Activated naive CD4-positive, alpha-beta T cell treated with anti-CD3 and anti-CD28 coated beads, Interleukin-2, amount 50 U/mL, for 72 hours (primary cell): ENCODE measurements at regions not wholly inside any gene's neighbourhood (a gene's known extent, or its start where the extent isn't known, plus 50 kb on each side); places are given as distances from the start of the nearest gene placed in this dataset.
A peak's percentile ranks its signal among the peaks of the same experiment; 100 is the strongest.
"Not testable (repeated sequence)": the region's sequence is repeated elsewhere in the genome, so short reads cannot be mapped to it uniquely, and the experiment has no call there.

ENCODE experiments used
- ATAC-seq, 2 donors: fragments of 150-1000 bp; cut with Tn5 transposase; 2 replicates each; pipeline ENCODE4 v1.10.0; 2021; ENCODE audit warnings: mild to moderate bottlenecking in 2 of 2, moderate library complexity in 2 of 2
- DNase-seq, 2 donors: peaks; one replicate each; pipeline ENCODE4 v3.0.0; 2021 to 2022; ENCODE audit warnings: low spot score in 2 of 2
- H3K27ac Mint-ChIP-seq, 2 donors: one replicate each; pipeline ENCODE4 v1.8.0; 2022; ENCODE audit warnings: mild to moderate bottlenecking in 2 of 2, mixed read lengths in 2 of 2
- H3K36me3 Mint-ChIP-seq, 2 donors: one replicate each; pipeline ENCODE4 v1.8.0; 2022; ENCODE audit warnings: mixed read lengths in 2 of 2
- H3K9me3 Mint-ChIP-seq, 2 donors: one replicate each; pipeline ENCODE4 v1.8.0; 2022; ENCODE audit warnings: mixed read lengths in 2 of 2

GRCh38 chr1:185486346-185486745 is 169.3 kb upstream of the IVNS1ABP start:
- no peak for ATAC-seq
- no peak for DNase-seq
- H3K36me3 Mint-ChIP-seq: no peaks in the 10 kb centered on the region
- H3K27ac Mint-ChIP-seq: no peak overlapping the region
- H3K9me3 Mint-ChIP-seq: no peaks in the 10 kb centered on the region

DNA sequence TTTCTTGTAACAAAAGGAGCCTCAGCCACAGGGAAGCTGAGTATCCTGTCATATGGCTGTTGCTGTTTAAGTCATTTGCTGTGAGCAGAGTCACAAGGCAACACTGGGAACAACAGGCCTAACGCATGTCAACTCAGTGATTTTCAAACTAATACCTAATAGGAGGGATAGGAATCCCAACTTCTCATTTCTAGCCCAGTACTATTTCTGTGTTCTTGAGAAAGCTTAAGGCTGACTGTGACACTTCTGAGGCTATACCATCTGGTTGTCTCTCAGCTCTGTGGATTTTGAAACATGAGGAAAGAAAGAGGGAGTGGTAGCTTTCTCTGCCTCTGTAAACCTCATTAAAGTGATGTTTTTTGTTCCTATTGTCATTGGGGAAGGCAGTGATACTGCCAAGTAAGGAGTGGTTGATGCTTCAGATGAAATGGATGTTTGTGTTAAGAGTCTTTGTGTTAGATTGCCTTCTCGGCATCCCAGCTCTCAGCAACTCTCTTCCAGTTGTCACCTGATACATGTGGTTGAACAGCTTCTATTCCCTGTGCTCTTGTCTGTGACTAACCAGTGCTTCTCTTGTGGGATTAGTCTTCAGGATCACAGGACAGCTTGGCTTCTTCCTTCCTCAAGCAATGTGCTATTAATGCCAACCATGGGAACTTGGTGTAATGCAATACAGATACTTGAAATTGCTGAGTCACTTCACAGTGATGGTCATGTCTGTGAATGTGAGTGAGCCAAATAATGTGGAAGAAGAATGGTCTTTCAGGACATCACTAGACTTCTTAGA is 166.8 kb upstream of the IVNS1ABP start:
- Mint-ChIP-seq H3K9me3 (no peaks in the 10 kb centered on the region), H3K27ac (no peak overlapping the region), H3K36me3 (no peaks in the 10 kb centered on the region)
- no peak for ATAC-seq
- DNase-seq: no peak

GRCh38 chr1:185483217-185483616 is 166.2 kb upstream of the IVNS1ABP start:
- DNase-seq: no peak

DNA sequence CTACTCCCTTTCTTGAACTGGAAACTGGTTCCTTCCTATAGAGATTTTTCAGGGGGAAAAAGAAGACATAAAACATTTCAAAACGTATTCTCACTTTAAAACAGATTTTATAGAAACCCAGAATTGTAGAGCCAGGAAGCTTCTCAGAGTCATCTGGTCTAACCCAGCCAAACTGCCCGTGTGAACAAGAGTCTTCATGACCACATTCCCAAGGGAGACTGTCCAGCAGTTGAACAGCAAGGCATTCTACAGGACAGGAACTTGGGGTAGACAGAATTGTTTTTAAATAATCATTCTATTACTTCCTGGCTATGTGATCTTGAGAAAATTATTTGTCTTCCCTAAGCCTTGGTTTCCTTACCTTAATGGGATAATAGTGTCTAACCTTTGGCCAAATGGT is 163.5 kb upstream of the IVNS1ABP start:
- ATAC-seq: no peak
- no peak overlapping the region for H3K27ac Mint-ChIP-seq
- no peaks in the 10 kb centered on the region for H3K9me3 Mint-ChIP-seq
- no peak for DNase-seq
- no peaks in the 10 kb centered on the region for H3K36me3 Mint-ChIP-seq

More at GRCh38 chr1:185483217-185483616, 166.2 kb upstream of the IVNS1ABP start:
- no peaks in the 10 kb centered on the region for H3K36me3 Mint-ChIP-seq
- H3K9me3 Mint-ChIP-seq: no peaks in the 10 kb centered on the region
- H3K27ac Mint-ChIP-seq: no peak overlapping the region
- no peak for ATAC-seq

DNA sequence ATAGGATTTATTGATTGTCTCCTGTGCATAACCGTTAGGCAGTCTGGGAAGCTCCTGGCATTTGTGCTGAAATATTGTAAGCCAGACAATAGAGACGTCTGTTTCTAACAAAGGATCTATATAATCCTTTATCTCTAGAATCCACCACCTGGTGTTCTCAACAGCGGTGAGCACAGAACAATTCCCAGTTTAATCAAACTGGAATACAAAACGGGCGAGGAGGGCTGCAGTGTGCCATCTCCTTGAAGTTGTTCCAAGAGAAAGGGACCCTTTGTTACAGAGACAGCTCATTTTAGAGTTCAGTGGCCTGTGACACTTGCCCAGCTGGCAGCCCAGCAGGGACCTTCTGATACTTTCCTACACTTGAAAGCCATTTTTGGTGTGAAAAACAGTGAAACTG is 162.8 kb upstream of the IVNS1ABP start:
- Mint-ChIP-seq H3K36me3 (no peaks in the 10 kb centered on the region), H3K27ac (no peak overlapping the region), H3K9me3 (no peaks in the 10 kb centered on the region)
- ATAC-seq (no peak), DNase-seq (no peak)

- Mint-ChIP-seq H3K36me3 (no peaks in the 10 kb centered on the region), H3K9me3 (peaks cover 0 to 6% of the 10 kb centered on the region in 2 donors), H3K27ac (peak overlapping the region in 1 of 2 donors; percentile 22)
- ATAC-seq: peak; percentile 60 to 90
- DNase-seq: no peak
These were observed 161.8 kb upstream of the IVNS1ABP start for GRCh38 chr1:185478877-185479276.

DNA sequence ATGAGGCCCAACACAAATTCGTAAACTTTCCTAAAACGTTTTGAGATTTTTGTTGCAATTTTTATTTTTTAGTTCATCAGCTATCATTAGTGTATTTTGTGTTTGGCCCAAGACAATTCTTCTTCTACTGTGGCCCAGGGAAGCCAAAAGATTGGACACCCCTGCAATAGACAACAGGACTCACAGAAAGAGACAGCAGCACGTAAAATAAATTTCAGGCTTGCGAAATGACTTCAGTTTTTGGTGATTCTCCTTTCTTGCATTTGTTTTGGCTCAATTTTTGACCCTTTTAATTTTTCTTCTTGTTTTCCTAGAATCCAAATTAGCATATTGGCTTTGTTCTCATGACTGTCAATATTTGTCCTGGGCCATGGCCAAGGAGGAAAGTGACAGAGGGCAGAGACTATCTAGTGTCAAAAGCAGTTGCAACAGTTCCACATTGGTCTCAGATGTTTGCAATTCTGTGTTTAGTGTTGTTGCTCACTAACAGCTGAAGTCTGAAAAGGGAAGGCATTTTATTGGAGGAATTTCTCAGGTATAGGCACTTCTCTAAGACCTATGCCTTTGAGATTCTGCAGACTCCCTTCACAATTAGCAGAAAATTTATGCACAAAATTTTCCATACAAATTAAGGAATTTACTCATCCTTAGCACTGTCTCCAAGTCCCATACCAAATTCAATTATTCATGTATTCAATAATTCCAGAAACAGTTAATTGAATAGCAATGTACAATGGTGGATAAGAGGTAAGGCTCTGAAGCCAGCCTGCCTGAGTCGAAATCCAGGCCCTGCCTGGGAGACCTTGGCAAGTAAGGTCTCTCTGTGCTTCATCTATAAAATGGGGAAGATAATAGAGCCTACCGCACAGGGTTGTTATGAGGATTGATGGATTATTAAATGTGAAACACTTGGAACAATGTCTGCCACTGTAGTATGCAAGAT is 160.9 kb upstream of the IVNS1ABP start:
- Mint-ChIP-seq H3K36me3 (no peaks in the 10 kb centered on the region), H3K27ac (no peak overlapping the region), H3K9me3 (peaks cover 0 to 6% of the 10 kb centered on the region in 2 donors)
- no peak for ATAC-seq
- DNase-seq: no peak

- peaks cover 0 to 6% of the 10 kb centered on the region in 2 donors for H3K9me3 Mint-ChIP-seq
- peak; percentile 81 to 86 for ATAC-seq
- H3K36me3 Mint-ChIP-seq: no peaks in the 10 kb centered on the region
- no peak for DNase-seq
- no peak overlapping the region for H3K27ac Mint-ChIP-seq
These were observed 157.6 kb upstream of the IVNS1ABP start for GRCh38 chr1:185474440-185475149.

GRCh38 chr1:185473186-185473585 is 156.1 kb upstream of the IVNS1ABP start:
- H3K27ac Mint-ChIP-seq: no peak overlapping the region
- ATAC-seq (no peak), DNase-seq (no peak)
- no peaks in the 10 kb centered on the region for H3K36me3 Mint-ChIP-seq
- H3K9me3 Mint-ChIP-seq: peaks cover 0 to 11% of the 10 kb centered on the region in 2 donors

GRCh38 chr1:185468626-185469025 is 151.6 kb upstream of the IVNS1ABP start:
- ATAC-seq (no peak), DNase-seq (no peak)
- peaks cover 0 to 5% of the 10 kb centered on the region in 2 donors for H3K9me3 Mint-ChIP-seq
- no peak overlapping the region for H3K27ac Mint-ChIP-seq
- H3K36me3 Mint-ChIP-seq: no peaks in the 10 kb centered on the region

GRCh38 chr1:185467122-185467521 is 150.1 kb upstream of the IVNS1ABP start:
- ATAC-seq (no peak), DNase-seq (no peak)
- Mint-ChIP-seq H3K36me3 (no peaks in the 10 kb centered on the region), H3K9me3 (peaks cover 0 to 5% of the 10 kb centered on the region in 2 donors), H3K27ac (no peak overlapping the region)

DNA sequence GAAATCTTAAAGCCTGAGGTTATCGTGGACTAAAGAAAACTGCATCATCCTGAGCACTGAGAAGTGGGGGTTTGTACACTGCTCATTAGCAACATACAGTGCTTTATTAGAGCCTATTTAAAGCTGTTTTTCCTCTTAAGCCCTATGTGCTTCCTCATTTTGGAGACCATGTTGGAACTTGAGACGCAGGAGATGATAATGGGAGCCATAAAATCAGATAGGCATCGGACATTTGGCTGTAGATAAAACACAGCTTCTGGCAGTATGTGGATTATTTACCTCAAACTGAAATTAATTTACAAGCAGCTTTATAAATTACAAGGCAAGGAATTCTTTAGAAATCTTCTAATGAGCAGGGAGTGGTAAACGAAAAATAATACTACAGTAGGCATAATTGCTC is 147.7 kb upstream of the IVNS1ABP start:
- no peaks in the 10 kb centered on the region for H3K36me3 Mint-ChIP-seq
- no peak for DNase-seq
- no peak overlapping the region for H3K27ac Mint-ChIP-seq
- ATAC-seq: no peak
- peaks cover 3 to 5% of the 10 kb centered on the region in 2 donors for H3K9me3 Mint-ChIP-seq

DNA sequence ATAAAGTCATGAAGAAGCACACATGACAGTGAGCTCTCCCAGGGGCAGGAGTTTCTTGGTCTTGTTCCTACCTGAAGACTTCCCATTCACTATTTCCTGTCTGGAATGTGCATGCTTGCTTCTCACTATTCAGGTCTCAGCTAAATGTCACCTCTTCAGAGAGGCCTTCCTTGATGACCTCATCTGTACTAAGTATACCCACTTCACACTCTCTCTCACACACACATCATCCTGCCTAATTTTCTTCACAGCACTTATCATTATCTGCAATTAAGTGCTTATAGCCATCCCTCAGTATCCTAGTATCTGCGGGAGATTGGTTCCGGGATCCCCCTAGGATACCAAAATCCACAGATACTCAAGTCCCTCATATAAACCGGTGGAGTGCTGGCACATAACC is 146.4 kb upstream of the IVNS1ABP start:
- no peak overlapping the region for H3K27ac Mint-ChIP-seq

DNA sequence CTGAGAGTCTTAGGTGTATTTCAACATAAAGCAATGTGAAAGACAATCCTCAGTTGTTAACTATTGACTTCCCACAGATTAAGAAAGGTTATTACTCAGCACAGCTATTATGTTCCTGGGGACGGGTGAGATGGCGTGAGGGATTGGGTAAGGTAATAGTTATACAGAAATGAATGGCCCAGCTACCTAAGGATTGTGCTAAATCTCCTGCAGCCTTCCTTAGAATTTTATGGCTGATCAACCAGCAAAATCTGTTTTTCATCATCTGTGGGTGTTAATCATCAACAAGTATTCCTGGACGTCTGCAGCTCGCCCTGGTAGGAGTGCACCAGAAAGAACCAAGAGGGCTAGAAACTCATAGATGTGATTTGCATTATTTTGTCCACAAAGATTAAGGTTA is 146.0 kb upstream of the IVNS1ABP start:
- Mint-ChIP-seq H3K36me3 (no peaks in the 10 kb centered on the region), H3K27ac (no peak overlapping the region), H3K9me3 (peaks cover 0 to 3% of the 10 kb centered on the region in 2 donors)
- DNase-seq (no peak), ATAC-seq (no peak)

More for the DNA sequence above, 146.4 kb upstream of the IVNS1ABP start:
- H3K36me3 Mint-ChIP-seq: no peaks in the 10 kb centered on the region
- no peak for ATAC-seq
- H3K9me3 Mint-ChIP-seq: peaks cover 0 to 3% of the 10 kb centered on the region in 2 donors
- no peak for DNase-seq

DNA sequence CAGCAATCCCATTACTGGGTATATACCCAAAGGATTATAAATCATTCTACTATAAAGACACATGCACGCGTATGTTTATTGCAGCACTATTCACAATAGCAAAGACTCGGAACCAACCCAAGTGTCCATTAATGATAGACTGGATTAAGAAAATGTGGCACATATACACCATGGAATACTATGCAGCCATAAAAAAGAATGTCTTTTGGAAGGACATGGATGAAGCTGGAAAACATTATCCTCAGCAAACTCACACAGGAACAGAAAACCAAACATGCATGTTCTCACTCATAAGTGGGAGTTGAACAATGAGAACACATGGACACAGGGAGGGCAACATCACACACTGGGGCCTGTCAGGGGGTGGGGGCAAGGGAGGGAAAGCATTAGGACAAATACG is 143.7 kb upstream of the IVNS1ABP start:
- not testable (repeated sequence) for H3K36me3 Mint-ChIP-seq, ATAC-seq, H3K9me3 Mint-ChIP-seq, H3K27ac Mint-ChIP-seq, DNase-seq

DNA sequence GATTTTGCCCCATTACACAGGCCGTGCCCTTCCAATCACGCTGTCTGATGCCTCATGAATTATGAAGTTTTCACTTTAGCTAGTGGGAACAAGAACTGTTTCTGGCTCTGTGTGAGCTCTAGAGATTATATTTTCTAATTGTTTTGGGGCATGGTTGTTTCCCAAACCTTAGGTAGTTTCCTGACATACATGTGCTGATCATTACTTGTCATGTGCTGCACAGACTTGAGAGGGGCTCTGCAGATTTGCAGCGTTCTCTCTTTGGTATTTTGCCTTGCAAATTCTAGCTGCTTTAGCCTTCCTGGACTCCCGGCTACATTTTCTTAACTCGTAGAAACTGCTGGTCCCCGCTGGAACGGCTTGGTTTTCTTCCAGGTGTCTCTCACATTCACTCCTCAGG is 142.1 kb upstream of the IVNS1ABP start:
- Mint-ChIP-seq H3K36me3 (no peaks in the 10 kb centered on the region), H3K9me3 (peaks cover 0 to 8% of the 10 kb centered on the region in 2 donors), H3K27ac (no peak overlapping the region)
- ATAC-seq (no peak), DNase-seq (no peak)

GRCh38 chr1:185458670-185459069 is 141.6 kb upstream of the IVNS1ABP start:
- ATAC-seq (no peak), DNase-seq (no peak)
- Mint-ChIP-seq H3K9me3 (peaks cover 0 to 8% of the 10 kb centered on the region in 2 donors), H3K36me3 (no peaks in the 10 kb centered on the region), H3K27ac (no peak overlapping the region)
